Choroid plexus epithelial cell (primary cell): ENCODE measurements at regions not wholly inside any gene's neighbourhood (a gene's known extent, or its start where the extent isn't known, plus 50 kb on each side); places are given as distances from the start of the nearest gene placed in this dataset.

Experiments
- DNase-seq: peaks from one replicate; pipeline ENCODE4 v3.0.0-alpha.2; 2010; ENCODE audit warnings: low read depth
- H3K4me3 ChIP-seq: 2 replicates; pipeline ENCODE4 v1.5.1; 2011; ENCODE audit warnings: low read depth, mild to moderate bottlenecking, control low read depth, low read length, moderate library complexity
- TF ChIP-seq, protein P1 (sequence below): conservative IDR thresholded peaks from 2 replicates; pipeline ENCODE4 v1.5.1; 2011; ENCODE audit warnings: low read depth, mild to moderate bottlenecking, control low read depth, inconsistent platforms, low read length, moderate library complexity

DNA sequence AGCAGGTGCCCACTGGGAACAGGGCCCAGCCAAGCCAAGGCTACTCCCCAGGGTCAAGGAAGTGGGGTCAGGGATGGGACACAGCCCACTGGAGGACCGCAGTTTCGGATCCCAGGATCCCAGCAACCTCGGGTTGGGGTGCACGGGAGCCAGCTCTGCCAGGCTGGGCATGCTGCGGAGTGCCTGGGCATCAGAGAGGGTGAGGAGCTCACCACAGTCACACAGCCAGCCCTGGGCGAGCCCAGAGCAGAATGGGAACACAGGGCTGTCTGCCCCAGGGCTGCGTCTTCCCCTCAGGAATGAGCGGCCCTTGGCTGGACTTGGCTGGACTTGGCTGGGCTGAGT is 74.3 kb upstream of the SLCO4A1 start:
- TF ChIP-seq, protein P1, sequence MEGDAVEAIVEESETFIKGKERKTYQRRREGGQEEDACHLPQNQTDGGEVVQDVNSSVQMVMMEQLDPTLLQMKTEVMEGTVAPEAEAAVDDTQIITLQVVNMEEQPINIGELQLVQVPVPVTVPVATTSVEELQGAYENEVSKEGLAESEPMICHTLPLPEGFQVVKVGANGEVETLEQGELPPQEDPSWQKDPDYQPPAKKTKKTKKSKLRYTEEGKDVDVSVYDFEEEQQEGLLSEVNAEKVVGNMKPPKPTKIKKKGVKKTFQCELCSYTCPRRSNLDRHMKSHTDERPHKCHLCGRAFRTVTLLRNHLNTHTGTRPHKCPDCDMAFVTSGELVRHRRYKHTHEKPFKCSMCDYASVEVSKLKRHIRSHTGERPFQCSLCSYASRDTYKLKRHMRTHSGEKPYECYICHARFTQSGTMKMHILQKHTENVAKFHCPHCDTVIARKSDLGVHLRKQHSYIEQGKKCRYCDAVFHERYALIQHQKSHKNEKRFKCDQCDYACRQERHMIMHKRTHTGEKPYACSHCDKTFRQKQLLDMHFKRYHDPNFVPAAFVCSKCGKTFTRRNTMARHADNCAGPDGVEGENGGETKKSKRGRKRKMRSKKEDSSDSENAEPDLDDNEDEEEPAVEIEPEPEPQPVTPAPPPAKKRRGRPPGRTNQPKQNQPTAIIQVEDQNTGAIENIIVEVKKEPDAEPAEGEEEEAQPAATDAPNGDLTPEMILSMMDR: no peak
- no peak for DNase-seq
- no peak overlapping the region for H3K4me3 ChIP-seq

- TF ChIP-seq, protein P1: no peak
- DNase-seq: no peak
- H3K4me3 ChIP-seq: no peak overlapping the region
Measured at GRCh38 chr20:62569615-62570014, 72.7 kb upstream of the SLCO4A1 start.

- TF ChIP-seq, protein P1: no peak
Measured at GRCh38 chr20:62570403-62570802, 71.9 kb upstream of the SLCO4A1 start.

GRCh38 chr20:62570897-62571668 is 71.2 kb upstream of the SLCO4A1 start:
- no peak overlapping the region for H3K4me3 ChIP-seq
- no peak for DNase-seq
- TF ChIP-seq, protein P1: no peak

More at GRCh38 chr20:62570403-62570802, 71.9 kb upstream of the SLCO4A1 start:
- H3K4me3 ChIP-seq: no peak overlapping the region
- DNase-seq: no peak

- TF ChIP-seq, protein P1: no peak
- no peak for DNase-seq
- no peak overlapping the region for H3K4me3 ChIP-seq
Measured at GRCh38 chr20:62571669-62572344, 70.5 kb upstream of the SLCO4A1 start.

DNA sequence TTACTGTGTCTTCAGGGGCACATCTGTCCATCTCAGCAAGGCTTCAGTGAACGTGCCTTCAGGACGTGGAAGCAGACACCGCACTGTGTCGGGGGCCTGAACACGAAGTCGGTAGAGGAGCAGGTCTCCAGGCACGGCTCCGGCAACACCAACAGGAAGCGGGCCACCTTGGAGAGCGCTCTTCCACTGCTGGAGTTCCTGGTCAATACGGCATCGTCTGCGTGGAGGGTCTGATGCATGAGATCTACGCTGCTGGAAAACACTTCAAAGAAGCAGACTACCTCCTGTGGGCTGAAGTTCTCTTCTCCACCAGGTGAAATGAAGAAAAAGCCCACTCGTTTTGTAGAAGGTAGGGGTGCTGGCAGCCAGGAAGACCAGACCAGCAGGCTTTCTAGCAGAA is 69.3 kb upstream of the SLCO4A1 start:
- DNase-seq: no peak
- H3K4me3 ChIP-seq: no peak overlapping the region
- TF ChIP-seq, protein P1: no peak
